HT-29 (cell line): ENCODE measurements at regions not wholly inside any gene's neighbourhood (a gene's known extent, or its start where the extent isn't known, plus 50 kb on each side); places are given as distances from the start of the nearest gene placed in this dataset.

Experiments
- DNase-seq: peaks from one replicate; pipeline ENCODE4 v3.0.0-alpha.2; 2015; ENCODE audit warnings: low spot score

DNA sequence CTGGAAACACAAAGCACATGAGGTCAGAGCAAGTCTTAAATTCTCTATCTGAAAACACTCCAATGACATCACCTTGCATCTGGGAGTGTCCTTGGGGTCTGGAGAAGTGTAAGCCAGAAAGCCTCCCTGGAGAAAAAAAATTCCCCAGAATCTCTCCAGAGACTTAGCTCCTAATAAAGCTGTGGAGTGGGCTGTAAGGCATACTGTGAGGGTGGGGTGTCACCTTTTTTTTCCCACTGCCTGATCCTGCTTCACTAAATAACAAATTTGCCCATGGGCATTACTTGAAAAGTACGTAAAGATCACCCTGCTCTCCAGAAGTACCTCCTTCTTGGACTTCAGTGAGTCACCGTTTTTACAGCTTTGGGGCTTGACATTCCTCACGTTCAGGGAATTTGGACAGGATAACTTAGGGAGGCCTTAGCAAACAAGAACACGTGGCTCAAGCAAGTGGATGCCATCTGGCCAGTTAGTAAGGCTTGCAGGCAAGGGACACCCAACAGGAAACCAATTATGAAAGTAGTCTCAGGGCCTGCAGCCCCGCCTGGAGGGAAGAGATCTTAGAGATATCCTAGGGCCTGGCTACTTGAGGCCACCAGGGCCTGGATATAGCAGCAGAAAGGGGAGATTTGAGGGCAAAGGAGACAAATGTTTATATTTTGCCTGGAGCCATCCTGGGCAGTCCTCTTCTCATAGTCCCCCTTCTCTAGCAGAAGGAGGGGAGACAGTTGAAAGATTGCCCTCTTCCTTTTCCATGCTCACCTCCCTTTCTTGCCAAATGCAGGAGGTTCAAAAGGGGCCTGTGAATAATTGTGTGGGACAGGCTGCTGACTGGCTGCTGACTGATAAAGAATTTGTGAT is 60.1 kb upstream of the PLAC1 start:
- peak; percentile 41 for DNase-seq

GRCh38 chrX:134717698-134718097 is 59.4 kb upstream of the PLAC1 start:
- DNase-seq = no peak

DNA sequence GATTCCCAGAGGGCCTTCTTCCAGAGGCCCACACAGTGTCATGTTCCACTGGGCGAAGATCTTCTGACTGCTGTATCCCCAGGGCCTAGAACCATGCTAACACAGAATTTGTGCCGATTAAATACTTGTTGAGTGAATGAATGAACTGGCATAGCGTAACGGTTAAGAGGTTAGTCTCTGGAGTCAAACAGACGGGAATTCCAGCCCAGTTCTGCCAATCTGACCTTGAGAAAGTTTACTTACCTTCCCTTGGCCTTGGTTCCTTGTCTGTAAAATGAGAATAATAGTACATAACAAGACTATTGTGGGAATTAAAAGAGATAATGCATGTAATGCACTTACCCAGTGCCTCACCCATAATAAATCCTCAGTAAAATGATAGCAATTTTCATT is 58.3 kb upstream of the PLAC1 start:
- no peak for DNase-seq

DNA sequence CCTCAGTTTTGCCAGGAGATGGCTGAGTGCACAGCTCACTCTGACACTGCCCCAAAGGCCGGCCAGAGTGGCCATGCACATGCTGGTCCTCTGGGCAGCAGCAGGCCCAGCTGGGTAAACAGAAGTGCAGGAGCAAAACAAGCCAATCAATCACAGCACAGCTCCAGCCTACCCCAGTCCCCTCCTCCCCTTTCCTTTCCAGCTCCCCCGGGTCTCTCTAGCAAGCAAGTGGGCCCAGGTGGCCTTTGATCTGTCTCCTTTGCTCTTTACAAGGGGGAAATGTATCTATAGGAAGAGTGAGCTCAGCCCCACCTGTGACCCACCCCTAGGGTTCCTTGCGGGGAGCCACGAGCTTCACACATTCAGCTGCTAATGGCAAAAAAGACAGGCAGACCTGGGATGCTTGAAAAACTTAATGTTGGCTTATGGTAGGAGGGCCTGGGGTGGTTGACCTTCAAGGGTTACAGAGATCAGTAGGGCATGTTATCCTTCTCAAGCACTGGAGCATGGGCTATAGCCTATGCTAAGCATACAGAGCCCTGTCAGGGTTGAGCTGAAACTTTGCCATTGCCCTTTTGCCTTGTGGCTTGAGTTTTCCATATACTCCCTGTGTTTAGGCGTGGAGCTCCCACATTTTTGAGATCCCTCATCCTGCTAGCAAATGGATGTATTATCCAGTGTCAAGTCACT is 57.8 kb upstream of the PLAC1 start:
- no peak for DNase-seq

DNA sequence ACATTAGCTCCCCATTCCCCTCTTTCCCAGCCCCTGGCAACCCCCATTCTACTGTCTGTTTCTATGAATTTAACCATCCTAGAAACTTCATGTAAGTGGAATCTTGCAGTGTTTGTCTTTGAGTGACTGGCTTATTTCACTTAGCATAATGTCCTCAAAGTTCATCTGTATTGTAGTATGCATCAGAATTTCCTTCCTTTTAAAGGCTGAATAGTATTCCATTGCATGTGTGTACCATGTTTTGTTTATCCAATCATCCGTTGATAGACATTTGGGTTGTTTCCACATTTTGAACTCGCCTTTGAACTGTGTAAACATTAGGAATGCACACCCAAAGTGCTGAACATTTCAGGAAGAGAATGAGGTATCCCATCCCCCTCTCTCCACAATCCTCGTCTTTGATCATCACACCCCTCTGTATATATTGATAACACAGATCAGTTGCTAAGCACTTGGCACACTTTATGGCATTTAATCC is 56.4 kb upstream of the PLAC1 start:
- no peak for DNase-seq

DNA sequence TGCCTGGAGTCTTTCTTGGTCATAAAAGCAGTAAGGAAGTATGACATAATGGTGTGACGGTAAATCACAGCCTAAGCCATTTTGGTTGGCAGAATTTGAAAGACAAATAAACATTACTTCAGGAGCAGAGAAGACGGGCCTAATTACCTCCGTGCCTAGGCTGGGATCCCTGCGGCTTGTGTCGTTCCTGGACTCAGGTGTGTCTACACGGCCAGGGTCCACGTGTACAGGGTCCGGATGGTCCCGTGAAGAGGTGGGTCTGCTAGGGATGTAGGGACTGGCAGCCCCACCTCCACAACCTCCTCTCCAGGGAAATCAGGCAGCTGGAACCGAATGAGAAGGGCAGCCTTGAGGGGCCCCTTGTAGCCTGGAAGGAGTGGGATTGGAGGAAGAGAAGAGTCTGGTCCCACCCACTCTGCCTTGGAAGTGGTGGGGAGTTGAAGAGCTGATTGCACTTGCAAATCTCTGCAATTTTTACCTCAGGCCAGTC is 55.4 kb upstream of the PLAC1 start:
- no peak for DNase-seq

DNA sequence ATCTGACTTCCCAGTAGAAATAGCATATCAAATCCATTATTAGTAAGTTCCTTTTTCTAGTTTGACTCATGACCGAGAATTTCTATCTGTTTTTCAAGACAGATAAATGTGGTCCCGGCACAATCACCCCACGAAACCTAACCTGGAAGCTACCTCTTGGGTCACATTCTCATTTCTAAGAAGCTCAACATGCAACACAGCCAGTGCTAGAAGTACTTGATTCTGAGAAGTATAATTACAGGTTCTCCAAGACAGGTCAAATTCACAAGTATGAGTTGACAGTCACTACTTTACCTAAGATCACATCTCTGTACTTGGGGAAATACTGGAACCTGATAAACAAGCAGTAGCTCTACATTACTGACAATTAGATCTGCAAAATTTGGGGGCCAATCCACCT is 54.0 kb upstream of the PLAC1 start:
- DNase-seq = no peak

- no peak for DNase-seq
These were observed 53.1 kb upstream of the PLAC1 start for GRCh38 chrX:134711135-134711921.
